HL-60 (cell line): ENCODE measurements at regions not wholly inside any gene's neighbourhood (a gene's known extent, or its start where the extent isn't known, plus 50 kb on each side); places are given as distances from the start of the nearest gene placed in this dataset.

Source experiments
- DNase-seq, 2 experiments: peaks; one replicate each; pipeline ENCODE4 v3.0.0-alpha.2; 2010 to 2020; ENCODE audit warnings: low read depth in 1 of 2, low spot score in 1 of 2
- H3K27ac ChIP-seq: fragments of 250-450 bp; sonication (Bioruptor Pico); replicated peaks from 2 replicates; pipeline ENCODE4 v1.5.1; 2020; ENCODE audit warnings: mild to moderate bottlenecking, moderate library complexity
- H3K27me3 ChIP-seq: fragments of 250-450 bp; sonication (Bioruptor Pico); 2 replicates; pipeline ENCODE4 v1.5.1; 2021; ENCODE audit warnings: mild to moderate bottlenecking, moderate library complexity; ENCODE audit not compliant: insufficient read depth, poor library complexity, severe bottlenecking
- H3K4me3 ChIP-seq: replicated peaks from 2 replicates; pipeline ENCODE4 v1.5.1; 2011; ENCODE audit warnings: mild to moderate bottlenecking, control low read depth, low read length; ENCODE audit not compliant: insufficient read depth
- GABPA ChIP-seq: IDR thresholded peaks from 2 replicates; pipeline ENCODE4 v1.6.1; 2012; ENCODE audit warnings: low read depth
- POLR2AphosphoS5 ChIP-seq: IDR thresholded peaks from 2 replicates; pipeline ENCODE4 v1.6.1; 2012; ENCODE audit warnings: low read depth
- SPI1 ChIP-seq: IDR thresholded peaks from 2 replicates; pipeline ENCODE4 v1.6.1; 2012; ENCODE audit warnings: low read depth, mild to moderate bottlenecking, borderline replicate concordance
- TF ChIP-seq, protein P1 (sequence below): IDR thresholded peaks from one replicate; pipeline ENCODE4 v1.5.1; 2011; ENCODE audit warnings: low read length, control low read depth, inconsistent platforms; ENCODE audit not compliant: insufficient read depth
- TF ChIP-seq, protein P2 (sequence below): IDR thresholded peaks from 2 replicates; pipeline ENCODE4 v1.6.1; 2012; ENCODE audit warnings: low read depth; ENCODE audit not compliant: insufficient replicate concordance

- no peak overlapping the region for H3K4me3 ChIP-seq
- TF ChIP-seq, protein P1, sequence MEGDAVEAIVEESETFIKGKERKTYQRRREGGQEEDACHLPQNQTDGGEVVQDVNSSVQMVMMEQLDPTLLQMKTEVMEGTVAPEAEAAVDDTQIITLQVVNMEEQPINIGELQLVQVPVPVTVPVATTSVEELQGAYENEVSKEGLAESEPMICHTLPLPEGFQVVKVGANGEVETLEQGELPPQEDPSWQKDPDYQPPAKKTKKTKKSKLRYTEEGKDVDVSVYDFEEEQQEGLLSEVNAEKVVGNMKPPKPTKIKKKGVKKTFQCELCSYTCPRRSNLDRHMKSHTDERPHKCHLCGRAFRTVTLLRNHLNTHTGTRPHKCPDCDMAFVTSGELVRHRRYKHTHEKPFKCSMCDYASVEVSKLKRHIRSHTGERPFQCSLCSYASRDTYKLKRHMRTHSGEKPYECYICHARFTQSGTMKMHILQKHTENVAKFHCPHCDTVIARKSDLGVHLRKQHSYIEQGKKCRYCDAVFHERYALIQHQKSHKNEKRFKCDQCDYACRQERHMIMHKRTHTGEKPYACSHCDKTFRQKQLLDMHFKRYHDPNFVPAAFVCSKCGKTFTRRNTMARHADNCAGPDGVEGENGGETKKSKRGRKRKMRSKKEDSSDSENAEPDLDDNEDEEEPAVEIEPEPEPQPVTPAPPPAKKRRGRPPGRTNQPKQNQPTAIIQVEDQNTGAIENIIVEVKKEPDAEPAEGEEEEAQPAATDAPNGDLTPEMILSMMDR: no peak
- TF ChIP-seq, protein P2, sequence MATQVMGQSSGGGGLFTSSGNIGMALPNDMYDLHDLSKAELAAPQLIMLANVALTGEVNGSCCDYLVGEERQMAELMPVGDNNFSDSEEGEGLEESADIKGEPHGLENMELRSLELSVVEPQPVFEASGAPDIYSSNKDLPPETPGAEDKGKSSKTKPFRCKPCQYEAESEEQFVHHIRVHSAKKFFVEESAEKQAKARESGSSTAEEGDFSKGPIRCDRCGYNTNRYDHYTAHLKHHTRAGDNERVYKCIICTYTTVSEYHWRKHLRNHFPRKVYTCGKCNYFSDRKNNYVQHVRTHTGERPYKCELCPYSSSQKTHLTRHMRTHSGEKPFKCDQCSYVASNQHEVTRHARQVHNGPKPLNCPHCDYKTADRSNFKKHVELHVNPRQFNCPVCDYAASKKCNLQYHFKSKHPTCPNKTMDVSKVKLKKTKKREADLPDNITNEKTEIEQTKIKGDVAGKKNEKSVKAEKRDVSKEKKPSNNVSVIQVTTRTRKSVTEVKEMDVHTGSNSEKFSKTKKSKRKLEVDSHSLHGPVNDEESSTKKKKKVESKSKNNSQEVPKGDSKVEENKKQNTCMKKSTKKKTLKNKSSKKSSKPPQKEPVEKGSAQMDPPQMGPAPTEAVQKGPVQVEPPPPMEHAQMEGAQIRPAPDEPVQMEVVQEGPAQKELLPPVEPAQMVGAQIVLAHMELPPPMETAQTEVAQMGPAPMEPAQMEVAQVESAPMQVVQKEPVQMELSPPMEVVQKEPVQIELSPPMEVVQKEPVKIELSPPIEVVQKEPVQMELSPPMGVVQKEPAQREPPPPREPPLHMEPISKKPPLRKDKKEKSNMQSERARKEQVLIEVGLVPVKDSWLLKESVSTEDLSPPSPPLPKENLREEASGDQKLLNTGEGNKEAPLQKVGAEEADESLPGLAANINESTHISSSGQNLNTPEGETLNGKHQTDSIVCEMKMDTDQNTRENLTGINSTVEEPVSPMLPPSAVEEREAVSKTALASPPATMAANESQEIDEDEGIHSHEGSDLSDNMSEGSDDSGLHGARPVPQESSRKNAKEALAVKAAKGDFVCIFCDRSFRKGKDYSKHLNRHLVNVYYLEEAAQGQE: no peak
- TF ChIP-seq GABPA (no peak), POLR2AphosphoS5 (no peak), SPI1 (no peak)
- no peak for DNase-seq
- no peaks in the 10 kb centered on the region for H3K27me3 ChIP-seq
- H3K27ac ChIP-seq: no peak overlapping the region
Measured at GRCh38 chr2:126307740-126308139, 348.2 kb upstream of the GYPC start.

- DNase-seq: no peak
- Histone ChIP-seq H3K4me3 (no peak overlapping the region), H3K27me3 (no peaks in the 10 kb centered on the region), H3K27ac (no peak overlapping the region)
- TF ChIP-seq POLR2AphosphoS5 (no peak), GABPA (no peak), SPI1 (no peak)
- TF ChIP-seq, protein P1: no peak
- TF ChIP-seq, protein P2: no peak
Measured at GRCh38 chr2:126309185-126309584, 346.8 kb upstream of the GYPC start.

DNA sequence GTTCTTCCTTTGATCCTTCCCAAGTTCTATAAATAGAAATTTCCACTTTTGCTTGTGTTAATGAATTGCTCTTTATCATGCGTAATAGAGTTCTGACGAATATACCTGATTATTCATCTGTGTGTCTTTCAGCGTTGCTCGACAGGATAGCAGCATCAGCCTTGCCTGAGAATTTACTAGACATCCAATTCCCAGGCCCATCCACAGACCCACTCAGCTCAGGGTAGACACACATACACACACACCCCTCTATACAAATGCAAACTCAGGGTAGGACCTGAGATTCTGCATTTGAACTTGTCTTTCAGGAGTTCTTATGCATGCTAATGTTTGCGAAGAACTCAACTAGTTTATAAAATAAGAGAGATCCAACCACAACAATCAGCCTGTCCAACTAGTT, 343.4 kb upstream of the GYPC start:
- DNase-seq: no peak
- no peak for TF ChIP-seq POLR2AphosphoS5
- no peak for TF ChIP-seq GABPA
- TF ChIP-seq, protein P2: no peak
- no peak for TF ChIP-seq SPI1
- TF ChIP-seq, protein P1: no peak
- Histone ChIP-seq H3K27me3 (no peaks in the 10 kb centered on the region), H3K4me3 (no peak overlapping the region), H3K27ac (no peak overlapping the region)
